Thoracic aorta (tissue), 2 donors: ENCODE measurements at regions not wholly inside any gene's neighbourhood (a gene's known extent, or its start where the extent isn't known, plus 50 kb on each side); places are given as distances from the start of the nearest gene placed in this dataset.
A peak's percentile ranks its signal among the peaks of the same experiment; 100 is the strongest.

ENCODE experiments used
- ATAC-seq: fragments of 150-250 bp; one replicate; pipeline ENCODE4 v1.8.0; 2017; ENCODE audit warnings: low read depth; ENCODE audit not compliant: insufficient number of reproducible peaks, low FRiP score
- DNase-seq: peaks from one replicate; pipeline ENCODE4 v3.0.0-alpha.2; 2020; ENCODE audit warnings: low spot score
- H3K27ac ChIP-seq, 2 donors: fragments of 200-600 bp; sonication (generic); 1 replicate in 1 of 2; 2 replicates in 1 of 2; pipeline ENCODE4 v1.5.1; 2016; ENCODE audit warnings: mild to moderate bottlenecking in 2 of 2, moderate library complexity in 2 of 2
- H3K27me3 ChIP-seq: fragments of 200-600 bp; sonication (generic); replicated peaks from 2 replicates; pipeline ENCODE4 v1.6.0; 2016; ENCODE audit warnings: mild to moderate bottlenecking; ENCODE audit not compliant: insufficient read depth
- H3K36me3 ChIP-seq: fragments of 200-600 bp; sonication (generic); one replicate; pipeline ENCODE4 v1.5.1; 2016
- H3K4me1 ChIP-seq, 2 donors: fragments of 200-600 bp; sonication (generic); 1 replicate in 1 of 2; 2 replicates in 1 of 2; pipeline versions ENCODE4 v1.5.1 to v1.6.0; 2016; ENCODE audit warnings: low read depth in 2 of 2, mild to moderate bottlenecking in 1 of 2; ENCODE audit not compliant: control insufficient read depth in 1 of 2
- H3K4me3 ChIP-seq: fragments of 200-600 bp; sonication (generic); 2 replicates; pipeline ENCODE4 v1.5.1; 2016; ENCODE audit warnings: mild to moderate bottlenecking
- H3K9me3 ChIP-seq: fragments of 200-600 bp; sonication (generic); 2 replicates; pipeline ENCODE4 v1.5.1; 2016
- CTCF ChIP-seq: fragments of 200-600 bp; sonication (generic); IDR thresholded peaks from one replicate; pipeline ENCODE4 v1.5.1; 2019; ENCODE audit warnings: antibody characterized with exemption

DNA sequence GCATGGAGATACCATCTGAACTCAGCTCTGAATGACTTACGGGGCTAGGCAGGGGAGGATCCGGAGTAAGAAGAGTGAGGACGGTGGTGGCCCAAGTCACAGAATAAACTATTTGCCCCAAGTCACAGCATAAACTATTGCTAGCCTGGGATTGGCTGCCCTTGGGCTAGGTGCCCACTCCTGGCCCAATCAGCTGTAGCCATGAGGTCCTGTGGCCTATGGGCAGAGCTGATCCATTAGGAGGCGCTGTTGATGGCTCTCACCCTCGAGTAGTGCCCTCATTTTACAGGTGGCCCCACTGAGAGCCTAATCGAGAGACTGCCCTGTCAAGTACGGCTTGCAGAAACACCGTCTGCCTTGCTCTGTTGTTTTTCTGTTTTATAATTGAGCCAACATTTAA lies 62.3 kb upstream of the ZNF423 start:
- Histone ChIP-seq H3K4me3 (no peak overlapping the region), H3K9me3 (no peaks in the 10 kb centered on the region), H3K27ac (no peak overlapping the region), H3K27me3 (no peaks in the 10 kb centered on the region), H3K4me1 (no peaks in the 10 kb centered on the region), H3K36me3 (no peaks in the 10 kb centered on the region)
- TF ChIP-seq CTCF, result no peak
- ATAC-seq, result no peak
- DNase-seq, result no peak

DNA sequence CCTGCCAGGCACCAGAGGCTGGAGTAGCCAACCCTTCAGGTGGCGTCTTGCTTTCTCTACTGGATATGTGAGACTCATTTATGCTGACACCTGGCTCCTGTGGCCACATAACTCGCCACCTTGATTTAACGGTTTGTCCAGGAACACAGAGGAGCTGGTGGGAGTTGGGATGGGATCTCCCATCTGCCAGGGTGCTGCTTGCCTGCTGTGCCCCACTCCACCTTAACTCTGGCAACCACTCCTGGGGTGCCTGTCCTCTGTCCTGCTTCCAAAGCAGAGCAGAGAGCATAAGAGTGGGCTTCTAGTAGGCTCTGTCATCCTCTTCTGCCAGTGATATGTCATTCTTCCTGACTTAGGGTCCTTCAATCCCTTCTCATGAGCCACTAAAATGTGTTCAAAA lies 63.4 kb upstream of the ZNF423 start:
- DNase-seq (no peak), ATAC-seq (no peak)
- TF ChIP-seq CTCF, result no peak
- Histone ChIP-seq H3K4me3 (no peak overlapping the region), H3K36me3 (no peaks in the 10 kb centered on the region), H3K9me3 (no peaks in the 10 kb centered on the region), H3K4me1 (no peaks in the 10 kb centered on the region), H3K27ac (no peak overlapping the region), H3K27me3 (no peaks in the 10 kb centered on the region)

GRCh38 chr16:49920397-49920796 lies 64.5 kb upstream of the ZNF423 start:
- Histone ChIP-seq H3K4me3 (no peak overlapping the region), H3K27me3 (no peaks in the 10 kb centered on the region), H3K27ac (no peak overlapping the region), H3K9me3 (no peaks in the 10 kb centered on the region), H3K4me1 (no peaks in the 10 kb centered on the region), H3K36me3 (no peaks in the 10 kb centered on the region)
- DNase-seq (no peak), ATAC-seq (no peak)
- TF ChIP-seq CTCF, result no peak

DNA sequence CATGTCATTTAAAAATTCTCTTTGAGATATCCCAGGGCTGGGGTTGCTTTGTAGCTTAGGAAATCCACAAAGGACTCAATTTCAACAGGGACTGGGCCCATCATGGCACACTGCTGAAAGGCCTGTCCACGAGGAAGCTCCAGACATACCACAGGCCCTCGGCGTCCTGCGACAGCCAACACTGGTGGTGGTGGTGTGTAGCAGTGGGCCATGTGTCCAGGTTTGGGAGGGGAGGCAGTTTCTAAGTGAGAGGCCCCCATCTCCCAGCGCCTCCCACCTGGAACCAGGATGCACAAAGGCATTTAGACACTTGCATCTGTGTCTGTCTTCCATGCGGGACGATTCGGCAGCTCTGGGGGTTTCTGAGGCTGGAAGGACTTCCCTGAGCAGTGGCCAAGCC lies 65.2 kb upstream of the ZNF423 start:
- Histone ChIP-seq H3K27ac (no peak overlapping the region), H3K27me3 (no peaks in the 10 kb centered on the region), H3K4me3 (no peak overlapping the region), H3K9me3 (no peaks in the 10 kb centered on the region), H3K36me3 (no peaks in the 10 kb centered on the region), H3K4me1 (no peaks in the 10 kb centered on the region)
- ATAC-seq (no peak), DNase-seq (no peak)
- no peak for TF ChIP-seq CTCF

- Histone ChIP-seq H3K36me3 (no peaks in the 10 kb centered on the region), H3K27me3 (no peaks in the 10 kb centered on the region), H3K4me1 (no peaks in the 10 kb centered on the region), H3K9me3 (no peaks in the 10 kb centered on the region), H3K27ac (no peak overlapping the region), H3K4me3 (no peak overlapping the region)
- ATAC-seq (no peak), DNase-seq (no peak)
- TF ChIP-seq CTCF, result peak; percentile 66
Observed at GRCh38 chr16:49921791-49922456, 66.0 kb upstream of the ZNF423 start.
